Vagina (tissue), 2 donors: ENCODE measurements at regions not wholly inside any gene's neighbourhood (a gene's known extent, or its start where the extent isn't known, plus 50 kb on each side); places are given as distances from the start of the nearest gene placed in this dataset.
"Not testable (repeated sequence)": the region's sequence is repeated elsewhere in the genome, so short reads cannot be mapped to it uniquely, and the experiment has no call there.

Source experiments
- DNase-seq, 2 donors: peaks; one replicate each; pipeline ENCODE4 v3.0.0-alpha.2; 2017; ENCODE audit errors: extremely low spot score in 2 of 2
- H3K27ac ChIP-seq: fragments of 200-600 bp; sonication (generic); one replicate; pipeline ENCODE4 v1.5.1; 2019
- H3K27me3 ChIP-seq: fragments of 200-600 bp; sonication (generic); one replicate; pipeline ENCODE4 v1.5.1; 2019
- H3K36me3 ChIP-seq, 2 donors: fragments of 200-600 bp; sonication (generic); one replicate each; pipeline ENCODE4 v1.5.1; 2017 to 2019
- H3K4me1 ChIP-seq: fragments of 200-600 bp; sonication (generic); one replicate; pipeline ENCODE4 v1.5.1; 2019
- H3K4me3 ChIP-seq, 2 donors: fragments of 200-600 bp; sonication (generic); 1 replicate in 1 of 2; 2 replicates in 1 of 2; pipeline ENCODE4 v1.5.1; 2016 to 2019
- H3K9me3 ChIP-seq: fragments of 200-600 bp; sonication (generic); one replicate; pipeline ENCODE4 v1.5.1; 2019
- CTCF ChIP-seq, 3 experiments: fragments of 450-650 bp in 2 of 3; fragments of 200-600 bp in 1 of 3; sonication (generic) in 1 of 3; IDR thresholded peaks; one replicate each; pipeline ENCODE4 v1.5.1; 2017 to 2019; ENCODE audit warnings: antibody characterized with exemption in 3 of 3, mild to moderate bottlenecking in 2 of 3, moderate library complexity in 2 of 3
- POLR2A ChIP-seq, 2 donors: fragments of 450-650 bp; IDR thresholded peaks; one replicate each; pipeline ENCODE4 v1.6.1; 2017; ENCODE audit warnings: antibody characterized with exemption in 2 of 2, mild to moderate bottlenecking in 2 of 2, moderate library complexity in 2 of 2
- POLR2AphosphoS5 ChIP-seq, 2 donors: sonication (generic); formaldehyde crosslinking; IDR thresholded peaks; one replicate each; pipeline ENCODE4 v1.9.0; 2017; ENCODE audit warnings: antibody characterized with exemption in 2 of 2, mild to moderate bottlenecking in 2 of 2, low read depth in 1 of 2; ENCODE audit not compliant: insufficient read depth in 1 of 2
- intact Hi-C: fragments of 100-400 bp; cut with DNase I; formaldehyde crosslinking; loops from one replicate; pipeline ENCODE4 v1.15.1; 2023

GRCh38 chr19:41510484-41510883 lies 65.5 kb upstream of the CEACAM21 start:
- Histone ChIP-seq H3K9me3 (no peaks in the 10 kb centered on the region), H3K27me3 (no peaks in the 10 kb centered on the region), H3K27ac (no peak overlapping the region), H3K36me3 (no peaks in the 10 kb centered on the region), H3K4me1 (no peaks in the 10 kb centered on the region), H3K4me3 (no peak overlapping the region)
- TF ChIP-seq CTCF (IDR thresholded peaks at IDR 0.05): no peak
- TF ChIP-seq POLR2A (IDR thresholded peaks at IDR 0.05): no peak
- no peak for TF ChIP-seq POLR2AphosphoS5 (IDR thresholded peaks at IDR 0.05; ENCODE audit: insufficient read depth in 1 of 2, low read depth in 1 of 2)
- intact Hi-C loops: no loop called here
- DNase-seq: no peak

DNA sequence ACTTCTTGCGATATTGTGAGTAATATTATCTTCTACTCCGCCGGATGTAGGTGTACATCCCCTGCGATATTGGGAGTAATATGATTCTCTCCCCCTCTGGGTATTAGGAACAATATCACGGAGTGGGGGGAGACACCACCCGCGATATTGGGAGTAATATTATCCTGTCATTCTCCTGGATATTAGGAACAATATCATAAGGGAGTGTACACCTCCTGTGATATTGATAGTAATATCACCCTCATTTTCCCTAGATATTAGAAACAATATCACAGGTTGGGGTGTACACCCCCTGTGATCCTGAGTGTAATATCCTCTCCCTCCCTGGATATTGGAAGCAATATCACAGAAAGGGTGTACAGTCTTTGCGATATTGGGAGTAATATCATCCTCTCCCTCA lies 64.3 kb upstream of the CEACAM21 start:
- TF ChIP-seq CTCF (IDR thresholded peaks at IDR 0.05) (no peak), POLR2AphosphoS5 (IDR thresholded peaks at IDR 0.05; ENCODE audit: insufficient read depth in 1 of 2, low read depth in 1 of 2) (no peak), POLR2A (IDR thresholded peaks at IDR 0.05) (no peak)
- intact Hi-C loops: no loop called here
- Histone ChIP-seq H3K27me3 (no peaks in the 10 kb centered on the region), H3K9me3 (no peaks in the 10 kb centered on the region), H3K36me3 (no peaks in the 10 kb centered on the region), H3K4me1 (no peaks in the 10 kb centered on the region), H3K27ac (no peak overlapping the region), H3K4me3 (no peak overlapping the region)
- no peak for DNase-seq

DNA sequence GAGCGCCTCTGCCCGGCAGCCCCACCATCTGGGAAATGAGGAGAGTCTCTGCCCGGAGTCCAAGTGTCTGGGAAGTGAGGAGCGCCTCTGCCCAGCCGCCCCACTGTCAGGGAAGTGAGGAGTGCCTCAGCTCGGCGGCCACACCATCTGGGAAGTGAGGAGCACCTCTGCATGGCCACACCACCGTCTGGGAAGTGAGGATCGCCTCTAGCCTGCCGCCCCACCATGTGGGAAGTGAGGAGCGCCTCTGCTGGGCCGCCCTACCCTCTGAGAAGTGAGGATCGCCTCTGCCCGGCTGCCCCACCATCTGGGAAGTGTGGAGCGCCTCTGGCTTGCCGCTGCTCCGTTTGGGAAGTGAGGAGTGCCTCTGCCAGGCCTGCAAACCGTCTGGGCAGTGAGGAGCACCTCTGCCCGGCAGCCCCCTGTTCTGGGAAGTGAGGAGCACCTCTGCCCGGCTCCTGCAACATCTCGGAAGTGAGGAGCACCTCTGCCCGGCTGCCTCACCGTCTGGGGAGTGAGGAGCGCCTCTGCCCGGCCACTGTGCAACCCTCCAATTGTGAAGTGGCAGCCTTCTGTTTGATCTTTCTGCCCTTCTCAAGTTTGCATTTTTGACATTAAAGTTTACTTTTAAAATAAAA lies 60.8 kb upstream of the CEACAM21 start:
- no peaks in the 10 kb centered on the region for H3K27me3 ChIP-seq
- no peaks in the 10 kb centered on the region for H3K4me1 ChIP-seq
- H3K4me3 ChIP-seq: no peak overlapping the region
- TF ChIP-seq CTCF (IDR thresholded peaks at IDR 0.05) (no peak), POLR2AphosphoS5 (IDR thresholded peaks at IDR 0.05; ENCODE audit: insufficient read depth in 1 of 2, low read depth in 1 of 2) (no peak), POLR2A (IDR thresholded peaks at IDR 0.05) (no peak)
- H3K9me3 ChIP-seq: no peaks in the 10 kb centered on the region
- H3K27ac ChIP-seq: no peak overlapping the region
- no peaks in the 10 kb centered on the region for H3K36me3 ChIP-seq
- intact Hi-C loops: no loop called here
- DNase-seq: no peak

DNA sequence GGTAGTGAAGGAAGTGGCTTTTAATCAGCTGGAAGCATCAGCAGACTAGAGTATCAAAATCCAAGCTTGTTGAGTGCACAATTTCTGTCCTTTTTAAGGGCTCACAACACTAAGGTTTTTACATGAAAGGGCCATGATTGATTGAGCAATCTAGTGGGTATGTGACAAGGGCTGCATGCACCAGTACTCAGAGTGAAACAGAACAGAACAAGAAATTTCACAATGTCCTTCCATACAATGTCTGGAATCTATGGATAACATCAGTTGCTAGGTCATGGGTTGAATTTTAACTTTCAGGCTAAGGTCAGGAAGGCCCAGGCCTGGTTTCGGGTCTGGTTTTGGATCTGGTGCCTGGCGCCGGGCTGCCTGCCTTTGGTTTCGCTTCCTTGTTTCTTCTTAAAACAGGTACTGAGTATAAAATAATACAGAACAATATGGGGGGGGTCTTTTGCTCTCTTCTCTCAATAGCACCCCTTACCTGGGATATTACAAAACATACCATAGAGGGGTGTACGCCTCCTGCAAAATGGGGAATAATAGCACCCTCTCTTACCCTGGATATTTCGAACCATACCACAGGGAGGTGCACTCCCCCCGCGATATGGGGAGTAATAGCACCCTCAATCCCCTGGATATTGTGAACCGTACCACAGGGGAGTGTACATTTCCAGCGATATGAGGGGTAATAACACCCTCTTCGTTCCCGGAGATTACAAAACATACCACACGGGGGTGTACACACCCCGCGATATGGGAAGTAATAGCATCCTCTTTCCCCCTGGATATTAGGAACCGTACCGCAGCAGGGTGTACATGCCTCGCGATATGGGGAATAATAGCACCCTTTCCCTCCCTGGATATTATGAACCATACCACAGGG lies 59.4 kb upstream of the CEACAM21 start:
- intact Hi-C loops, H3K27me3 ChIP-seq, H3K4me1 ChIP-seq, H3K36me3 ChIP-seq, DNase-seq, H3K27ac ChIP-seq, H3K9me3 ChIP-seq, H3K4me3 ChIP-seq: not testable (repeated sequence)

DNA sequence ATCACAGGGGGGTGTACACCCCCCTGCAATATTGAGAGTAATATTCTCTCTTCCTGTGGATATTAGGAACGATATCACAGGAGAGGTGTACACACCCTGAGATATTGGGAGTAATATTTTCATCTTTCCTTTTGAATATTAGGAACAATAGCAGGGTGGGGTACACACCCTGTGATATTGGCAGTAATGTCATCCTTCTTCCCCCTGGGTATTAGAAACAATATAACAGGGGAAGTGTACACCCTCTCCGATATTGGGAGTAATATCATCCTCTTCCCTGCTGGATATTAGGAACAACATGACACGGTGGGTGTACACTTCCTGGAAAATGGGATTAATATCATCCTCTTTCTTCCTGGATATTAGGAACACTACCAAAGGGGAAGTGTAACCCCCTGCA lies 57.8 kb upstream of the CEACAM21 start:
- no peaks in the 10 kb centered on the region for H3K4me1 ChIP-seq
- no peak for DNase-seq
- H3K36me3 ChIP-seq: no peaks in the 10 kb centered on the region
- no peak overlapping the region for H3K27ac ChIP-seq
- no peaks in the 10 kb centered on the region for H3K9me3 ChIP-seq
- intact Hi-C loops: no loop called here
- H3K27me3 ChIP-seq: no peaks in the 10 kb centered on the region
- TF ChIP-seq POLR2A (IDR thresholded peaks at IDR 0.05) (no peak), POLR2AphosphoS5 (IDR thresholded peaks at IDR 0.05; ENCODE audit: insufficient read depth in 1 of 2, low read depth in 1 of 2) (no peak), CTCF (IDR thresholded peaks at IDR 0.05) (no peak)
- H3K4me3 ChIP-seq: no peak overlapping the region

DNA sequence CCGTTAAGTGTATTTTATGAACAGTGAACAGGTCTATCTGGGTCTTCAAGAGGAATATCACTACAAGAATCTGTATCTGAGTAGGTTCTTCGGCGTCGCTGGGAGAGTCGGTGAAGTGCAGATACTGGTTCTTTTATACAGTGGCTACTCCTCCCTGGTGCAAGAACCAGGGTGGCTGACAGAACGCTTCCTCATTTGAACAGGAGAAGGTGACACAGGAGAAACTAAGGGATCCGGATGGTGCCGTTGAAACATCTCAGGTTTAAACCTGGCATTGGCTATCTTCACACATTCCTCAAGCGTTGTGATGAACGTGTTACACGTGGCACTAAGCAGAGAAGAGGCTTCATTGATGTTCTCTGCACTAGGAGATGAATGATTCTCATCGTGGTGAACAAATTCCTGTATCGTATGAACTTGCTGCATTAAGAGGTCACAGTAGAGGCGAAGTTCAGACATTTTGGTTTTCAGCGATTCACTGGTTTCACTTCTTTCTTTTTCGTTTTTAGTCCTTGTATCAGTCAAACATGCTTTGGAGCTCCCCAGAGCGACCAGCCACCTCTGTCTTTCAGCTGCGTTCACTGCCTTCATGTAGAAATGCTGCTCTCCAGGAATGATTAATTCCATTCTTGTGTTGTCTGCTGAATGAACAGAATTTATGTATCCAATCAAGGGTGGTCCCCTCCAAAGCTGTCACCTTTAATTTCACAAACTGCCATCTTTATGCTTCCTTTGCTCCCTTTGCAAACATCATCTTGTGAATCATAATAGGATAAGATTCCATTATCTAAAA lies 54.6 kb upstream of the CEACAM21 start:
- intact Hi-C loops, H3K36me3 ChIP-seq, H3K27me3 ChIP-seq, DNase-seq, H3K4me1 ChIP-seq, H3K9me3 ChIP-seq: not testable (repeated sequence)
- peak overlapping the region; percentile 28 to 36 for H3K4me3 ChIP-seq
- H3K27ac ChIP-seq: peak overlapping the region; percentile 39
